IMR-90 (cell line): ENCODE measurements at regions not wholly inside any gene's neighbourhood (a gene's known extent, or its start where the extent isn't known, plus 50 kb on each side); places are given as distances from the start of the nearest gene placed in this dataset.

Experiments
- ATAC-seq: fragments of 200-7000 bp; cut with Tn5 transposase; 2 replicates; pipeline ENCODE4 v1.9.1; 2020; ENCODE audit warnings: low read depth, mild to moderate bottlenecking, moderate library complexity
- BruUV-seq: library from RNA; stranded (reverse); fragments of 400-500 nt; replicated peaks from 2 replicates; lab custom pipeline; 2021; lab: Mats Ljungman, UMichigan
- CTCF ChIA-PET: fragments of 300-600 bp; formaldehyde crosslinking; extraction: SDS; loops from one replicate; lab custom pipeline; 2021; ENCODE audit warnings: antibody characterized with exemption; lab: Yijun Ruan, JAX
- POLR2A ChIA-PET: fragments of 300-600 bp; sonication (Branson Sonifier 250); formaldehyde crosslinking; loops from one replicate; lab custom pipeline; 2022; ENCODE audit warnings: antibody characterized with exemption; ENCODE audit not compliant: unreplicated experiment; lab: Charles Lee
- DNase-seq: peaks from one replicate; pipeline ENCODE4 v3.0.0; 2013
- H2AFZ ChIP-seq: replicated peaks from 2 replicates; pipeline ENCODE3; 2013; ENCODE audit warnings: low read length, mild to moderate bottlenecking; ENCODE audit not compliant: poor library complexity
- H2AK5ac ChIP-seq: 2 replicates; pipeline ENCODE4 v1.6.1; 2013; ENCODE audit warnings: low read depth, low read length, inconsistent platforms
- H2AK9ac ChIP-seq: replicated peaks from 2 replicates; pipeline ENCODE3; 2013; ENCODE audit warnings: mild to moderate bottlenecking, low read depth, low read length, moderate library complexity; ENCODE audit not compliant: poor library complexity
- H2BK120ac ChIP-seq: 2 replicates; pipeline ENCODE4 v1.6.1; 2013; ENCODE audit warnings: low read depth, low read length, inconsistent platforms
- H2BK15ac ChIP-seq: 3 replicates; pipeline ENCODE4 v1.6.1; 2013; ENCODE audit warnings: low read depth, low read length, inconsistent platforms
- H2BK20ac ChIP-seq: 2 replicates; pipeline ENCODE4 v1.6.1; 2013; ENCODE audit warnings: low read depth, mild to moderate bottlenecking, inconsistent platforms, low read length, moderate library complexity
- H2BK5ac ChIP-seq: 2 replicates; pipeline ENCODE4 v1.6.1; 2013; ENCODE audit warnings: mild to moderate bottlenecking, low read depth, low read length, inconsistent platforms; ENCODE audit not compliant: poor library complexity, severe bottlenecking
- H3K14ac ChIP-seq: replicated peaks from 2 replicates; pipeline ENCODE4 v1.6.1; 2013; ENCODE audit warnings: low read depth, low read length, inconsistent platforms
- H3K18ac ChIP-seq: 2 replicates; pipeline ENCODE4 v1.6.1; 2013; ENCODE audit warnings: low read depth, low read length, control low read depth
- H3K23ac ChIP-seq: 2 replicates; pipeline ENCODE4 v1.6.1; 2013; ENCODE audit warnings: low read depth, low read length, inconsistent platforms
- H3K27ac ChIP-seq: 2 replicates; pipeline ENCODE4 v1.5.1; 2013; ENCODE audit warnings: mild to moderate bottlenecking, control low read depth, low read length; ENCODE audit not compliant: insufficient read depth
- H3K27me3 ChIP-seq: 2 replicates; pipeline ENCODE4 v1.6.1; 2013; ENCODE audit warnings: low read length; ENCODE audit not compliant: control insufficient read depth, insufficient read depth
- H3K36me3 ChIP-seq: 2 replicates; pipeline ENCODE4 v1.6.1; 2013; ENCODE audit warnings: low read length, mixed read lengths; ENCODE audit not compliant: control insufficient read depth, insufficient read depth
- H3K4ac ChIP-seq: 2 replicates; pipeline ENCODE4 v1.6.1; 2013; ENCODE audit warnings: low read depth, low read length, inconsistent platforms
- H3K4me1 ChIP-seq: 2 replicates; pipeline ENCODE4 v1.6.1; 2013; ENCODE audit warnings: low read length, mixed read lengths; ENCODE audit not compliant: control insufficient read depth, insufficient read depth
- H3K4me2 ChIP-seq: 2 replicates; pipeline ENCODE4 v1.6.1; 2013; ENCODE audit warnings: low read depth, mild to moderate bottlenecking, control low read depth, low read length, moderate library complexity
- H3K4me3 ChIP-seq: 2 replicates; pipeline ENCODE4 v1.5.1; 2013; ENCODE audit warnings: low read depth, mild to moderate bottlenecking, control low read depth, low read length, moderate library complexity; ENCODE audit not compliant: insufficient read depth
- H3K56ac ChIP-seq: 2 replicates; pipeline ENCODE4 v1.6.1; 2013; ENCODE audit warnings: low read length, inconsistent platforms; ENCODE audit not compliant: insufficient read depth; ENCODE audit errors: extremely low read depth
- H3K79me1 ChIP-seq, 2 experiments: 2 replicates each; pipeline ENCODE4 v1.6.1; 2013; ENCODE audit warnings: low read length in 2 of 2, inconsistent platforms in 1 of 2, low read depth in 1 of 2
- H3K9ac ChIP-seq: 2 replicates; pipeline ENCODE4 v1.6.1; 2013; ENCODE audit warnings: low read depth, low read length, control low read depth
- H3K9me1 ChIP-seq: 2 replicates; pipeline ENCODE4 v1.6.1; 2013; ENCODE audit warnings: low read length, inconsistent platforms; ENCODE audit not compliant: insufficient read depth
- H3K9me3 ChIP-seq: 2 replicates; pipeline ENCODE4 v1.6.1; 2013; ENCODE audit warnings: low read length; ENCODE audit not compliant: control insufficient read depth, insufficient read depth
- H4K20me1 ChIP-seq: 2 replicates; pipeline ENCODE4 v1.6.1; 2013; ENCODE audit warnings: low read length, inconsistent platforms; ENCODE audit not compliant: insufficient read depth
- H4K5ac ChIP-seq: 2 replicates; pipeline ENCODE4 v1.6.1; 2013; ENCODE audit warnings: mild to moderate bottlenecking, low read depth, low read length, control low read depth
- H4K8ac ChIP-seq, 2 experiments: 2 replicates each; pipeline ENCODE4 v1.6.1; 2013; ENCODE audit warnings: low read depth in 2 of 2, low read length in 2 of 2, control low read depth in 1 of 2, inconsistent platforms in 1 of 2
- H4K91ac ChIP-seq: 2 replicates; pipeline ENCODE4 v1.6.1; 2013; ENCODE audit warnings: low read depth, low read length, inconsistent platforms; ENCODE audit not compliant: insufficient read depth
- BHLHE40 ChIP-seq: fragments of 150-350 bp; IDR thresholded peaks from 2 replicates; pipeline ENCODE4 v1.6.1; 2016; ENCODE audit warnings: mild to moderate bottlenecking, low read depth, low read length
- CEBPB ChIP-seq: IDR thresholded peaks from 2 replicates; pipeline ENCODE4 v1.6.1; 2012; ENCODE audit warnings: low read depth, low read length, improper control_type of control experiment
- CHD1 ChIP-seq: IDR thresholded peaks from 2 replicates; pipeline ENCODE4 v1.6.1; 2012; ENCODE audit warnings: low read depth, low read length, improper control_type of control experiment
- CTCF ChIP-seq: conservative IDR thresholded peaks from 2 replicates; pipeline ENCODE4 v1.5.1; 2012; ENCODE audit warnings: mild to moderate bottlenecking, low read depth, low read length, improper control_type of control experiment
- ELK1 ChIP-seq: fragments of 150-350 bp; IDR thresholded peaks from 2 replicates; pipeline ENCODE4 v1.6.1; 2016; ENCODE audit warnings: low read depth, mild to moderate bottlenecking, low read length, moderate library complexity, borderline replicate concordance
- FOS ChIP-seq: fragments of 150-350 bp; IDR thresholded peaks from 2 replicates; pipeline ENCODE4 v1.6.1; 2016; ENCODE audit warnings: low read depth, low read length
- MAFK ChIP-seq: IDR thresholded peaks from 2 replicates; pipeline ENCODE4 v1.6.1; 2012; ENCODE audit warnings: low read depth, low read length, improper control_type of control experiment
- MAZ ChIP-seq: IDR thresholded peaks from 2 replicates; pipeline ENCODE4 v1.6.1; 2012; ENCODE audit warnings: low read depth, mild to moderate bottlenecking, low read length, improper control_type of control experiment, moderate library complexity, borderline replicate concordance
- MXI1 ChIP-seq: IDR thresholded peaks from 2 replicates; pipeline ENCODE4 v1.6.1; 2012; ENCODE audit warnings: low read depth, mild to moderate bottlenecking, low read length, moderate library complexity, borderline replicate concordance
- NFE2L2 ChIP-seq: fragments of 150-350 bp; IDR thresholded peaks from 2 replicates; pipeline ENCODE4 v1.6.1; 2016; ENCODE audit warnings: low read depth, mild to moderate bottlenecking, low read length
- POLR2A ChIP-seq: IDR thresholded peaks from 2 replicates; pipeline ENCODE4 v1.6.1; 2012; ENCODE audit warnings: mild to moderate bottlenecking, low read depth, low read length
- RAD21 ChIP-seq: IDR thresholded peaks from 2 replicates; pipeline ENCODE4 v1.6.1; 2012; ENCODE audit warnings: low read length, improper control_type of control experiment
- RCOR1 ChIP-seq: IDR thresholded peaks from 2 replicates; pipeline ENCODE4 v1.6.1; 2012; ENCODE audit warnings: mild to moderate bottlenecking, low read length, improper control_type of control experiment; ENCODE audit not compliant: insufficient replicate concordance
- RFX5 ChIP-seq: IDR thresholded peaks from 2 replicates; pipeline ENCODE4 v1.8.0; 2012; ENCODE audit warnings: low read depth, mild to moderate bottlenecking, low read length, moderate library complexity
- SMC3 ChIP-seq: fragments of 150-350 bp; IDR thresholded peaks from 2 replicates; pipeline ENCODE4 v1.6.1; 2016; ENCODE audit warnings: low read depth, mild to moderate bottlenecking, antibody characterized with exemption, low read length, moderate library complexity
- WGBS, 2 experiments: methylation state at CpG; one replicate each; pipeline versions ENCODE4 v1.1.5 to v1.1.7; 2013; ENCODE audit warnings: missing lambda C conversion rate in 2 of 2; ENCODE audit not compliant: insufficient read length in 1 of 2; ENCODE audit errors: extremely low coverage in 2 of 2; 5-methylcytosine and 5-hydroxymethylcytosine counted together
- dilution Hi-C: fragments of 300-500 bp; cut with HindIII; formaldehyde crosslinking; loops from one replicate; pipeline ENCODE4 v1.14.3; 2018; ENCODE audit warnings: low sequenced_read_pairs; ENCODE audit not compliant: unreplicated experiment
- in situ Hi-C: fragments of 300-500 bp; cut with MboI; formaldehyde crosslinking; loops from 3 replicates; pipeline ENCODE4 v1.14.3; 2019; ENCODE audit warnings: low sequenced_read_pairs, inconsistent platforms, mixed read lengths
- intact Hi-C: fragments of 100-400 bp; cut with micrococcal nuclease; formaldehyde crosslinking; loops from 2 replicates; pipeline ENCODE4 v1.10.0; 2022
- TF ChIP-seq, protein P1 (sequence below): fragments of 150-350 bp; IDR thresholded peaks from 2 replicates; pipeline ENCODE4 v1.6.1; 2017; ENCODE audit warnings: mild to moderate bottlenecking, antibody characterized with exemption, low read length, low read depth

DNA sequence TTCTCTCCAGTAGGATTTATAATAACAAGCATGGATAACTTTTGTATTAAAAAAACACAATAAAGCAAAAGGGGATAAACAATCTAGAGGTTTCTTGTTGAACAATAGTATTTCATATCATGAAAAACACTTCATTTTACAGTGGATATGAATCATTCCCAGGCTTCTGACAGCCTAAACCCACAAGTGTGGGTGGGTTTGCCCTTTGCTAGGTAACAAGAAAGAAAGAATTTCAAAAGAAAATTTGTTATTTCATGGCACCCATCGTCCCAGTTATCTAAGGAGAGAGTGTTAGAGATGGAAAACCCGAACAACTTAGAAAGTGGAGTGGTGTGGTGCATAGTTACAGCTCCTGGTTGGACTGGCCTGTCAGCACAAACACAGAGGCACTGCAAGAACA lies 76.1 kb upstream of the GPR6 start:
- H3K18ac ChIP-seq, result no peak overlapping the region
- ATAC-seq (no peak), DNase-seq (no peak)
- H4K20me1 ChIP-seq, result no peaks in the 10 kb centered on the region
- no peaks in the 10 kb centered on the region for H3K9me3 ChIP-seq
- H2BK5ac ChIP-seq, result no peak overlapping the region
- CTCF ChIA-PET, result no interaction called here
- no peak overlapping the region for H3K27ac ChIP-seq
- H4K5ac ChIP-seq, result no peak overlapping the region
- no peak overlapping the region for H2BK15ac ChIP-seq
- H2AK5ac ChIP-seq, result no peak overlapping the region
- H3K4me3 ChIP-seq, result no peak overlapping the region
- H3K4me1 ChIP-seq, result no peaks in the 10 kb centered on the region
- no peak overlapping the region for H4K91ac ChIP-seq
- H2BK120ac ChIP-seq, result no peak overlapping the region
- H2BK20ac ChIP-seq, result no peak overlapping the region
- H3K79me1 ChIP-seq, result no peaks in the 10 kb centered on the region
- no peak overlapping the region for H3K23ac ChIP-seq
- H3K9me1 ChIP-seq, result no peaks in the 10 kb centered on the region
- in situ Hi-C loops, result no loop called here
- H2AK9ac ChIP-seq, result no peak overlapping the region
- BruUV-seq, result no TSS peak
- no peak overlapping the region for H3K9ac ChIP-seq
- no CpG with 5 or more reads among the region's 2 CpGs for WGBS, 2 experiments
- H3K4me2 ChIP-seq, result no peak overlapping the region
- no peak overlapping the region for H3K14ac ChIP-seq
- peaks cover 10% of the 10 kb centered on the region for H3K27me3 ChIP-seq
- no peak overlapping the region for H2AFZ ChIP-seq
- no peak overlapping the region for H4K8ac ChIP-seq
- intact Hi-C loops, result no loop called here
- POLR2A ChIA-PET, result no interaction called here
- TF ChIP-seq RAD21, result no peak
- TF ChIP-seq ELK1, result no peak
- TF ChIP-seq MXI1, result no peak
- no peak for TF ChIP-seq MAZ
- no peak for TF ChIP-seq CEBPB
- TF ChIP-seq CTCF, result no peak
- no peak for TF ChIP-seq NFE2L2
- TF ChIP-seq RFX5, result no peak
- TF ChIP-seq RCOR1, result no peak
- TF ChIP-seq CHD1, result no peak
- TF ChIP-seq SMC3, result no peak
- no peak for TF ChIP-seq FOS
- TF ChIP-seq, protein P1, sequence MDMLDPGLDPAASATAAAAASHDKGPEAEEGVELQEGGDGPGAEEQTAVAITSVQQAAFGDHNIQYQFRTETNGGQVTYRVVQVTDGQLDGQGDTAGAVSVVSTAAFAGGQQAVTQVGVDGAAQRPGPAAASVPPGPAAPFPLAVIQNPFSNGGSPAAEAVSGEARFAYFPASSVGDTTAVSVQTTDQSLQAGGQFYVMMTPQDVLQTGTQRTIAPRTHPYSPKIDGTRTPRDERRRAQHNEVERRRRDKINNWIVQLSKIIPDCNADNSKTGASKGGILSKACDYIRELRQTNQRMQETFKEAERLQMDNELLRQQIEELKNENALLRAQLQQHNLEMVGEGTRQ, result no peak
- no peak for TF ChIP-seq BHLHE40
- no peak for TF ChIP-seq POLR2A
- no peak for TF ChIP-seq MAFK
- H3K56ac ChIP-seq, result no peak overlapping the region
- no peak overlapping the region for H3K4ac ChIP-seq
- H3K36me3 ChIP-seq, result no peaks in the 10 kb centered on the region
- dilution Hi-C loops, result no loop called here
